NCI-H226 (cell line): ENCODE measurements at regions not wholly inside any gene's neighbourhood (a gene's known extent, or its start where the extent isn't known, plus 50 kb on each side); places are given as distances from the start of the nearest gene placed in this dataset.

Source experiments
- DNase-seq: peaks from one replicate; pipeline ENCODE4 v3.0.0-alpha.2; 2015

DNA sequence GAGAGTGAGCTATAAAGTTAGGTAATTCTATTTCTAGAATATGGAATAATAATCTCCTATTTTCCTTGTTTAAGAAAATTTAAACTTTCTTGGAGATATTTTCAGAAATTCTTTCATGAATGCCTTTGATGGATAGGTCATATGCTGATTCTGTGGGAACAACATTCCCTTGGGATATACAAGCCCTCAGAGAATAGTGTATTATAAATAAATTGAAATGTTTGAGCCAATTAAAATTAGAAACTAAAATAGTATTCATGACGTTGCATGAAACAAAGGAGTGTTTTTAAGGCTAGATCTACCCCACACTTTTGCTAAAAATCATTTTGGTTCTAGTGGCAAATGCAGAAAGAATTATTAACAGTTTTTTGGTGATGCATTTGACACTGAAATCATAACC lies 269.3 kb upstream of the ANO3 start:
- no peak for DNase-seq

DNA sequence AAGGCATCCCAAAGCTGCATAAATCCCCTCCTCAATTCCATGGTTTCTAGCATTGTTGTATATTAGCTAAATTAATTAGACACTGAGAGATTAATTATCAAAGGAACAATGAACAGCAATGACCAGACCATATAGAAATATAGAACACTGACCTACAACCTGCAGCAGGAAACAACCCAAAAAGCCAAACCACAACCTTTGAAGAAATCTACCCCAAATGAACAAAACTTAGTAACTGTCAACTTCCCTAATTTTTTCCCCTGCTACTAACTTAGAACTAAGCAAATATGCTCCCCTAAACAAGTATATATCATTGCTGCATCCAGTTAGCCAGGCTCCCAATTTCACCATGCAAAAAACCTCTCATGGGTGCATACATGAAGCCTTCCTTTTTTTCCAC lies 268.0 kb upstream of the ANO3 start:
- DNase-seq, result no peak

DNA sequence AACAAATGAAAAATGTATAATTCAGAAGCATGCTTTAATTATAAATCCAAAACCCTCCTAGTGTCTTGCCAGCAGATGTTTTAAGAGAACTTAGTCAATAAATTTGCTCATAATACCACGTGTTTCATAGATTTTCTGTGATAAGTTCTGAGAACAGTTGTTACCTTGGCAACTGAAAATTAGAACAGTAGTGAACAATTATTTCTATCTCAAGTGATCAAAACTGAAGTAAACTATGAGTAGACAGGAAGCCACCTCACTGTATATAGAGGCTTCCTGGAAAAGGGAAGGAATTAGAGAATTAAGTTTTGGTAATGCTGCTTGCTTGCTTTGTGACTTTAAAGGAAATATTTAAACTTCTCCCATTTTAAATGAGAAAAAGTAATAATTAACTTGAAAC lies 266.0 kb upstream of the ANO3 start:
- DNase-seq, result no peak

DNA sequence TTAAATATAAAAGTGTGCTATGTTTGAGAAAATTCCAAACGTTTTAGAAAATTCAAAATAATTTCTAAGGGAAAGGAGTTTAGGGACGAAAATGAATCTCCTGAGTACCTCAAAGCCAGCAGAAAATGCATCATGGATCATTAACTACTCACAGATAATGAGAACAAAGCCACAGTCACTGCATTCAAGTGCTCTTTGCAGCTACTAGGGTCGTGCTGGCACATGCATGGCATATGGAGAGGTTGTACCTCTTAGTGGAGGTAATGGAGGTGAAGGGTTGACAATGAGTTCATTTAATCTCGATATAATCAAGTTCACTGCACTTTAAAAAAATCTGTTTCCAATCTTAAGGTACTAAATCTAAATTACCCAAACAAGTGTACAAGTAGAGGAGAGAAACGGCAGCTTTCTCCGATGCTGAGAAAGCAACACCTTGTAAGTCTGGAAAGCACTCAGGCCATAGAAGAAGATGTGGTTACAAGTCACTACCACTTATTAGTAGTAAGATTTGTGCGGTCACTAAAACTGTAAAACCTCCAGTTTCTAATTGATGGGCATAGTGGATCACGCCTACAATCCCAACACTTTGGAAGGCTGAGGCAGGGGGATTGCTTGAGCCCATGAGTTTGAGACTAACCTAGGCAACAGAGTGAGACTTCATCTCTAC lies 261.1 kb upstream of the ANO3 start:
- DNase-seq, result no peak

DNA sequence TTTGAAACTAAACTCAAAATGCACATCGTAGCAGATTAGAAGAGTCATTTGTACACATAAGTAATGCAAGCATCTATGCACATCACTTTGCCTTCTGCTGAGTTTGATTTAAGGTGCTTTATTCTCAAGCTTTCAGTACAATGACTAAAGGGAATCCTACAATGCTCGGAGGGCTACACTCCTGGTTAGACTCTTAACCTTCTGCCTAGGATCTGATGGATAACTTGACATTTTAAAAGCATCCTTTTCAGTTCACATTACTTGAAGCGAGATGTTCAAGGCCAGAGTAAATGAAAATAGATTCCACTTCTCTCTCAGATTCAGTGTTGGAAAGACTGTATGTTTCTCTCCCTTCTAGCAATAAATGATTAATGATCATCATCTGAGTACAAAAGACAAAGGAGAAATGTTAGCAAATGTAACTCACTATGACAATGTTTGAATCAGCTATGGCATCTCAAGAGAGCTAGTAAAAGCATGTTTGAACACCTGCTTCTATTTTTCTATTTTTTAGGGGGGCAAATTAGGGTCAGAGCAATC lies 259.2 kb upstream of the ANO3 start:
- DNase-seq, result no peak

DNA sequence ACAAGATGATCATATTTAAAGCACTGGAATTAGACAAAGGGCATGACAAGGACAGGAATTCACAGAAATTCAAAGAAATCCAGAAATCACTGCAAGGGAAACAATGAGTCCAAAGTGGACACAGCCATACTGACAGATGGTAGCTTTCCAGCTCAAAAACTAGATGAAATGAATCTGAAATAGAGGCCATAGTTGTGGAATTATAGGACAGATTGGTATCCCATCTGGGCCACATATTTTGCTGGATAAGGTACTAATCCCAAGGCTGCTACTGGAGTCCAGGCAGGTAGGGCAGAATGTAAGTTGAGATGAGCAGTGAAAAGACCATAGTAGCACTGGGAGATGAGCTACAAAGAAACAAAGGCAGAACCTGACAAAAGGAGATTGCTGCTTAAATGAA lies 258.3 kb upstream of the ANO3 start:
- no peak for DNase-seq

DNA sequence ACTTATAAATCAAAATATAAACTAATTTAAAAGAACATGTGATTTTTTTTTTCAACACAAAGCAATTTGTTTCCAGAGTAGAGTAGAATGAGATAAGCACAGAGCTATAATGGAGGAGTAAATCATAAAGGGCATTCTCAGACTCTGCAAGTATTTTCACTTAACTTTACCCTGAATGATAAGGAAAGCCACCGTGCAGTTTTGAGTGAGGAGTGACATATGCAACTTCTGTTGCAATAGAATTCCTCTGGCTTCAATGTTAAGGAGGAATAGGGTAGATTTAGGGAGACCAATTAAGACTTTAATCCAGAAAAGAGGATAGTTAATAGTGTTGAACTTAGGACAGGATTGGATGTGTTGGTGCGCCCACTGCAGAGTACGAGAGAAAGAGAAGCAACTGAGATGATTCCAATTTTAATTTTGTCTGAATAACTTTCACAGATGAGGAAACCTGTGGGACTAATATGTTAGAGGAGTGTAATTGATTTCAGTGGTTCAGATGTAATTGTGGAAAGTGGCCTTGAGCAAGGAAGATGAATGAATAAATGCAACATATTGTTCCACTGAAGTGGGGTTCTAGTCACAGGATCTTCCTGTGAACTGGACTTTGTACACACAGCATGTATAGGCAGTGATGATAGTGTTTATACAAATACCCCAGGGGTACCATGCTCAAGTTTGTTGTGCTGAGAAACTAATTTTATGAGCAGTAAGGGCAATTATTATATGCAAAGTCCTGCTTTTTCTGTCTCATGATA lies 255.5 kb upstream of the ANO3 start:
- DNase-seq, result no peak

DNA sequence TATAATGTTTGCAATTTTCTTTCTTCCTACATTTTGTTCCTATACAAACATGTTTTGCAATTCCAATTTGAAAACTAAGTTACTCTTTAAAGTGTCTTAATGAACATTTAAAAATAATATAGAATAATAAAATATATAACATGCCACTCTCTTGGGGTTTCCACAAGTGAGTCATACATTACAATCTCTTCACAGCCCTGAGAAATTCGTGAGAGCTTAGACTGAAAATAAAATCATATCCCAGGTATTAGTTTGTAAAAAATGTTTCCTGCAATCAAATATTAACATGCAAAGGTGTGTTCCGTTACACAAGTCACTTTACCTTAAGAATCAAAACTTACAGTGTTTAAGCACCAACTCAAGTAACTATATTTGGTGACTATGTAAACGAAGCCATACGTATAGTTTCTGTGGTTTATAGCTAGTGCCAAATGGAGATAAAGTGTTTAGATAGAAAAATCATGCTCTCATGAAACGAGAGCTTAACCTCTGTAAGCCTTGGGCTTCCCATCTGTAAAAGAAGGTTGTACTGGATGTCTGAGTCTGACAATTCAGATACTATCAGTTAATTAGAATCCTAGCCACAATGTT lies 253.6 kb upstream of the ANO3 start:
- DNase-seq, result no peak

DNA sequence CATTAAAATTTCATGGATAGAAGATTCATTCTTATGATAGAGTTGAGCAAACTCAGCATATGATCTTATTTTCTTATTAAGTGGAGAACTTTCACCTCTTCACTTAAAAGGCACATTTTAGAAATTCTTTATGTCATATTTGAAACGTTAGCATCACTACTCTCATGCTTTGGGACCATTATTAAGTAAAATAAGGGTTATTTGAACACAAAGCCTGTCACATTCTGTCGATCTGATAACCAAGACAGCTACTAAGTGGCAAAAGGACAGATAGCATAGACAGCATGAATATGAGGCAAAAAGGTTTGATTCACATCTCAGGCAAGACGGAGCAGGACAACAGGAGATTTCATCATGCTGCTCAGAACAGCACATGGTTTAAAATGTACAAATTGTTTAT lies 247.6 kb upstream of the ANO3 start:
- DNase-seq, result no peak

DNA sequence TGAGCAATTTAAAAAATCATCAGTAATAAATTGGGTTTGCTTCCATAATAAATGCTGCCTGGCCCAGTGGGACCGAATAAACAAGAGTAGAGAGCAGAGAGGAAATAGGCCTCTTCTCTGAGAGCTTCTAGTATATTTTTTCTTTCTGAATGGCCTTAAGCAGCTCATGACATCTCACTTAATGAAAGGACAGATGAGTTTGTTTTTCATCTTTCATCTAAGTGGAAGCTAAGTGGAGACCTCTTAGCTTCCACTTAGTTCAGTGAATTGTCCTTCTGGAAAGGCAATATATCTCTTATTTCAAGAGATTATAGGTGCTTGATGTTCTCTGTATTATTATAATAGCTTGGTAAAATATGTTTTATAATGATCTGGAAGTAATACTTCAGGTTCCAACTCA lies 245.9 kb upstream of the ANO3 start:
- DNase-seq, result no peak

DNA sequence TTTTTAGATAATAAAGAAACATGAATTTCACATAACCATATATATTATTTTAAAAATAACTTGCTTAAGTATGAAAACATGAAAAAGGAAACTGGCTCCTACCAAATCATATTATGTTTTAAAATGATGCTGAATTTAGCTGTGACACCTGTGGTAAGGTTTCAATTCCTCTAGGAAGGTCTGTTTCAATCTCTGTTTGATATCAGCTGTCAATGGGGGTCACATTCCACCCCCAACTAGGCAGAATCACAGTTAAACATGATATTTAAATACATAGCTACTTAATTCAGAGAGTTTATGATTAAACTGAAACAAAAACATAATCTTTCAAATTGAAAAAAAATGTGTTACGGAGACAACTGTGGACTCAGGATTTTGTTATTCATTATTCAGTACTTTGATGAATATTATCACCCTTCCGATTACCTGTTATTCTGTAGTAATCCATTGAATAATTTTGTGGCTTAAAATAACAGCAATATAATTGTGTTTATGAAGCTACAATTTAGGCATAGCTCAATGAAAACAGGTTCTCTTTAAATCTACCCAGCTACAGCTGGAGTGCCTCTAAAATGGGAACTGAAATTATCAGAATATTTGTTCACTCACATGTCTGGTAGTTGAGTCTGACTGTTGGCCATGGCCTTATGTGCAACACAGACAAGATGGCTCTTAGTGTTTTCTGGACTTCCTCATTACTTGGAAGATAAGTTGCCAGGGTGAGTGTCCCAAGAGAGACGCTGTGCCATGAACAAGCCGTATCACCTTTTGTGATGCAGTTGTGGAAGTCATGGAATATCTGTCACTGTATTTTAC lies 244.6 kb upstream of the ANO3 start:
- DNase-seq, result no peak

DNA sequence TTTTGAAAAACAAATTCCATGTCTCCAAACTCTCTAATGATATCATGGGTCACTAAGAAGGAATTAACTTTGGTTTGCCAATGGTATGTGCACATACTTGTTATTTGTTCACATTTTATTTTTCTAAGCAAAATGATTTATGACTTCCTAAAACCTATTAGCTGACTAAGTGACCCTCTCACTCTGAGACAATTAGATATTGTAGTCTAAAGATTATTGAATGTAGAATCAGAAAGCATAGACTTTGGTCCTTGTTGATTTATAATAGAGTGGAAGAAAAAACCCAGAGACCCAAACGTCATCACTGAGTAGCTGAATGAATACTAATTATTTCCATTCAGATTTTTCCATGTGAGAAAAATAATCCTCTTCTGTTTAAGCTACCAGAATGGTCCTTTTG lies 243.5 kb upstream of the ANO3 start:
- DNase-seq, result no peak

DNA sequence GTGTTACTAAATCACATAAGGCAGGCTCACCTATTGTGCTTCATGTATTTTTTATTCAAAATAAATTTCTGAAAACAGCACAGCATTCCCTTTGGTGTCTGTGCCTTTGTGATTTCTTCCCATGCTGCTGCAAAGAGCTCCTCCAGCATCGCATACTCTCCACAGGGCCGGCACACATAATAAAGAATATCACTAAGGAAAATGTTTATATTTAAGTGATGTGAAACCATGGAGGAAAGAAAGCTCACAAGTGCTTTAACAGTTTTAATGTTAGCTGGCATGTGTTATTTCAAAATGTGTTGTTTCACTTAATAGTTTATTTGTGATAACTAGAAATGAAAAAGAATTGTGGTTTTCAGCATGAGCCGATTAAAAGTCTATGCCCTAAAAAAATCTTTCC lies 241.3 kb upstream of the ANO3 start:
- no peak for DNase-seq

DNA sequence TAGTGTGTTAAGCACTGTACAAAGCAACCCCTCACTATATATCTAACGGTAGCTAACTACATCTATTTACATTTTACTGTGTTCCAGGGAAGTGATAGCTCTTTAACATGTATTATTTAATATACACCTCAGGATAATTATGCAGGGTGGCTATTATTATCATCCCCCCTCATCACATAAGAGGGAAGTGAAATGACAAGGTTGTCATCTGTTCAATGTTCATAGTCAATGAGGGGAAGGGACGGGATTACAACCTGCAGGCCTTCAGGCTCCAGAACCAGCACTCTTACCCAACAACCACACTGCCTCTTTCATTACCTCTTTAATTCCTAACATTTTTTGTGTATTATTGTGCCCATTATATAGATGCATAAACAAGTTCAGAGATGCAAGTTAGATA lies 238.7 kb upstream of the ANO3 start:
- no peak for DNase-seq

DNA sequence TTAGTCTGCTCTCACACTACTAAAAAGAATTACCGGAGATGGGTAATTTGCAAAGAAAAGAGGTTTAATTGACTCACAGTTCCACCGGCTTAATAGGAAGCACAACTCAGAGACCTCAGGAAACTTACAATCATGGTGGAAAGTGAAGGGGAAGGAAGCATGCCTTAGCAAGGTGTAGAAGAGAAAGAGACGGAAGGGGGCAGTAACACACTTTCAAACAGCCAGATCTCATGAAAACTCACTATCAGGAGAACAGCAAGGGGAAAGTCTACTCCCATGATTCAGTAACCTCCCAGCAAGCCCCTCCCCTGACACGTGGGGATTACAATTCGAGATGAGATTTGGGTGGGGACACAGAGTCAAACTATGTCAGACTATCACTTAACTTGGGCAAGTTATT lies 236.6 kb upstream of the ANO3 start:
- DNase-seq, result no peak

DNA sequence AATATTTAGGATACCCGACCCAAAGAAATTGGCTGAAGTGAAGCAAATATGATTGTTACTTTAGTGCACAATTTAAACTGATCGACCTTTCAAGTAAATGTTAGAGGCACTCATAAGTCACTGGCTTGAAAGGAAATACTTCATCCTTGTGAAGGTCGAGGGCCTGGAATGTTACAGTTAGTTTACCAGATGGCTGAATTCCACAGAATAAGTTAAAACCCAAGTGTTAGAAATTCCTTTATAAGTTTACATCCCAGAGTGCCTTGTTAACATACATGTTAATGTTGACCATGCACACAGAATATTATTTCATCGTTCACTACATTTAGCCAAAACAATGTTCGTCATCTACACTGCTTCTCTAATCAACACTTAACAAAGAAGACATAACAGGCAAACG lies 235.5 kb upstream of the ANO3 start:
- no peak for DNase-seq

DNA sequence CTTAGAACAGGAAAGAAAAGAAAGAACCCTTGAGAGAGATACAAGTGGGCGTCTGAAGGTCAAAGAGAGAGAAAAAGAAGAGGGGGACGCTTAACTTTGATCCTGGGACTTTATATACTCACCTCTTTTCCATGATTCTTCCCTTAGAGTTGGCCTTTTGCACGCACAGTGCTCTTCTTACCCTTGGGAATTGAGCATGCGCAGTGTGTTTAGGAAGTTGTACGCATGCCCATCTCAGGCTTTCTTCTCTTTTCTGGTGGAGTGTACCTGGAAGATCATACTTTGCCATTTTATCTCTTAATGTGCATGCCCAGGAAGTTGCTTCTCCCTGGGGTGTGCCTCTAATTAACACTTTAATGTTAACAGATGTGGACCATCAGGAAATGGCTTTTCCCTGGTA lies 229.6 kb upstream of the ANO3 start:
- DNase-seq, result no peak

DNA sequence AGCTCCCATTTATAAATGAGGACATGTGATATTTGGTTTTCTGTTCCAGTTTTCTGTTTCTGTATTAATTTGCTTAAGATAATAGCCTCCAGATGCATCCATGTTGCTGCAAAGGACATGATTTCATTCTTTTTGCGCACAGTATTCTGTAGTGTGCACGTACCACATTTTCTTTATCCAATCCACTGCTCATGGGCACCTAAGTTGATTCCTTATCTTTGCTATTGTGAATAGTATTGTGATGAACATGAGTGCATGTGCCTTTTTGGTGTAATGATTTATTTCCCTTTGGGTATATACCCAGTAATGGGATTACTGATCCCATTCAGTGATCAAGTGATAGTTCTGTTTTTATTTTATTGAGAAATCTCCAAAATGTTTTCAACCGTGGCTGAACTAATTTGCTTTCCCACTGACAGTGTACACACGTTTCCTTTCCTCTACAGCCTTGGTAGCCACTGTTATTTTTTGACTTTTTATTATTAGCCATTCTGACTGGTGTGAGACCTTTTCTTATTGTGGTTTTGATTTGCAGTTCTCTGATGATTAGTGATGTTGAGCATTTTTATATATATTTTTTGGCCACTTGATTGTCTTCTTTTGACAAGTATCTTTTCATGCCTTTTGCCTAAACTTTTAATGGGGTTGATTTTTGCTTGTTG lies 226.0 kb upstream of the ANO3 start:
- DNase-seq, result no peak

DNA sequence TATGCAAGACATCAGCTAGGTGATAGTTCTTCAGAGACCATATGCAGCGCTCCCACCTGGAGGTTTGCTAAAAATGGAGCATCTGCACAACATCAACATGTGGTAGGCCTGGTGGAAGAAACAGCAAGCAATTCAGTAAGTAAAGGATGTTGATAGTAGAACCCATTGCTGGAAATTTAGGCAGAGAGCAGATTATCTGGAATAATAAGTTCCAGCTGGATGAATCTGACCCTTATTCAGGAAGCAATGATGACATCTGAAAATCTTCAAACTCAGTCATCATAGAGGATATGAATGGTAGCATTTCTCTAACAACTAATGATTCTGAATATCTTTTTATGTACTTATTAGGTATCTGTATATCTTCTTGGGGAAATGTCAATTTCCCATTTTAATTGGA lies 225.2 kb upstream of the ANO3 start:
- DNase-seq, result no peak

DNA sequence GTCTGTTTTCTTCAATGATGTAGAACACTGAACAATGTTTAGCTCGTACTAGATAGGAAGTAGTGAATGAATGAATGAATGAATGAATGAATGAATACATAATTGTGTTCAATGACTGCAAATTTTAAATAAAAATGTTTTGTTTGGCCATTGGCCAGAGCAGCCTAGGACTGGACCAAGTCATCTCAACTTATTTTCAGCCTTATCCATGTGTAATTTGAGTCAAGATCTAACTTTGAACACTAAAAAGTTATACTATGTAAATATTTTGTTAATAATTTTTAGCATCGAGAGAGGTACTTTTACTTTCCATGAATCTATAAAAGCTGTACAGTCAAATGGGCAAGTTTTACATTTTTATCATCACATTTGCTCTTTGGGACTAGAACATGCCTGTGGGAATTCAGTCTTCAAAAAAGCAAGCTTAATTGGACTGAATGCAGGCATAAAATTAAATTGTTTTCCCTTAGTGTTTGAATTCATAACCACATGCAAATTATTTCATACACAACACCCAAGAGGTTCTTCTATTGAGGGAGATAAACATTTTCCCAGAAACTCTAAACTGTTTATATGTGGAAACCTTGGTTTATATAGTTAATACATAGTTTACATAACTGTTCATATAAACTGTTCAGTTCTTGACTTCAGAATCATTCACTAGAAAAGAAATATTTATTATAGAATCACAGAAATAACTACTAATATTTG lies 222.1 kb upstream of the ANO3 start:
- DNase-seq, result no peak

DNA sequence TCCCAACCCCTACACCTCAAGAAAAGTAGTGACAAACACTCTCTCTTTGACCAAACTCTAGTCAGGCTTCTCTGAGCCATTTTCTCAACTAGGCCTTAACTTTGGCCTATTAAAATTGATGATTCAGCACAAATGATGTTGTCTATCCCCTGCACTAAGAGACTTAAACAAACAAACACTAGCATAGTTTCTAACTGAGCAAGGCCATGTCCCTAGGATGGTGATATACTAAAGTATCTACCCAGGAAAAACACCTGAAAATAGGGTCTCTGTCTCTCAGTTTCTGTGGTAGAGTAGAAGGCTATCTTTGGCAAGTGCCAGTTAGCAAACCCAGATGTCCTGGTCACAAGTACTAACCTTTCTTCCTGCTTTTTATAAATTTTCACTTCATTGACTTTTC lies 219.7 kb upstream of the ANO3 start:
- no peak for DNase-seq

DNA sequence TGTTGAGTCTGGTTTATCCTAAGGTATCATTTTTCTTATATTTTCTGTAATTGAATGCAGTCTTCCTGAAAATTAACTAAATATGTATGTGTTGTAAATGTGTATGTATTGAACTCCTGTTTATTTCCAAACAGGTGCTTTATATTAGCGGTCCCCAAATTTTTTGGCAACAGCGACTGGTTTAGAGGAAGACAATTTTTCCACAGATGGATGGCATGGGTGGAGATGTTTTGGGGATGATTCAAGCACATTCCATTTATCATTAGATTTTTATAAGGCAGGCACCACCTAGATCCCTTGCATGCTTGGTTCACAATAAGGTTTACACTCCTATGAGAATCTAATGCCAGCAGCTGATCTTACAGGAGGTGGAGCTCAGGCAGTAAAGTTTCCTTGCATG lies 210.5 kb upstream of the ANO3 start:
- DNase-seq, result no peak
